Upper lobe of right lung (tissue), 1 donor: ENCODE measurements at regions not wholly inside any gene's neighbourhood (a gene's known extent, or its start where the extent isn't known, plus 50 kb on each side); places are given as distances from the start of the nearest gene placed in this dataset.
A peak's percentile ranks its signal among the peaks of the same experiment; 100 is the strongest.

ENCODE experiments used
- ATAC-seq: fragments of 200-7000 bp; cut with Tn5 transposase; one replicate; pipeline ENCODE4 v1.9.1; 2020; ENCODE audit warnings: mild to moderate bottlenecking, moderate library complexity
- DNase-seq: peaks from one replicate; pipeline ENCODE4 v3.0.0-alpha.2; 2020
- H3K27ac ChIP-seq: fragments of 200-600 bp; one replicate; pipeline ENCODE4 v1.8.0; 2022
- H3K27me3 ChIP-seq: fragments of 200-600 bp; one replicate; pipeline ENCODE4 v1.8.0; 2022; ENCODE audit warnings: mild to moderate bottlenecking
- H3K36me3 ChIP-seq: fragments of 200-600 bp; one replicate; pipeline ENCODE4 v1.8.0; 2022
- H3K4me1 ChIP-seq: fragments of 200-600 bp; one replicate; pipeline ENCODE4 v1.8.0; 2022
- H3K4me3 ChIP-seq: fragments of 200-600 bp; one replicate; pipeline ENCODE4 v1.8.0; 2022; ENCODE audit warnings: mild to moderate bottlenecking
- H3K9me3 ChIP-seq: fragments of 200-600 bp; one replicate; pipeline ENCODE4 v1.8.0; 2022
- CTCF ChIP-seq: fragments of 200-600 bp; IDR thresholded peaks from one replicate; pipeline ENCODE4 v1.8.0; 2022; ENCODE audit warnings: antibody characterized with exemption
- intact Hi-C: fragments of 100-400 bp; cut with DNase I; formaldehyde crosslinking; loops from one replicate; pipeline ENCODE4 v1.11.0; 2022
- donor health status: DM: no; HTN: yes; CAD: no; lungs with severe emphysema.

DNA sequence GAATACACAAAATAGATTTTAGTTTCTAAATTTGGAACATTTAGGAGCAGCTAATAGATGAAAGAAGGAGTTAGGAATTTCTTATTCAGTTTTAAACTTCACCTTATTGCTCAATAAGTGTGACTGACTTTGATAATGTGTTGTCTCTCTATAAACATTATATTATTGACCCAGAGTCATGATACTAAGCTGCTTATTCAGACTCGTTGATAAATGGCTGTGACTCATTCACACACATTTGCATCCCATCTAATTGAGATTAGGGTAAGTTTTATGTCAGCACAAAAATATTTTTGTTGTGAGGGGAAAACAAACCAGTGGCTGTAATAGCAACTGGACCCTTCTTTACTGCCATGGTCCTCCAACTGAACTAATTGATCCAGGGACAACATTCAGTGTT is 137.6 kb downstream of the GOLIM4 start:
- Histone ChIP-seq H3K4me3 (no peak overlapping the region), H3K4me1 (no peaks in the 10 kb centered on the region), H3K36me3 (no peaks in the 10 kb centered on the region), H3K27ac (no peak overlapping the region), H3K27me3 (no peaks in the 10 kb centered on the region), H3K9me3 (no peaks in the 10 kb centered on the region)
- ATAC-seq (no peak), DNase-seq (no peak)
- intact Hi-C loops = no loop called here
- no peak for TF ChIP-seq CTCF

GRCh38 chr3:167952969-167953368 is 142.8 kb downstream of the GOLIM4 start:
- no peak overlapping the region for H3K27ac ChIP-seq
- H3K4me1 ChIP-seq = no peaks in the 10 kb centered on the region
- no peaks in the 10 kb centered on the region for H3K9me3 ChIP-seq
- DNase-seq = no peak
- intact Hi-C loops = no loop called here
- ATAC-seq = no peak
- H3K4me3 ChIP-seq = no peak overlapping the region
- no peaks in the 10 kb centered on the region for H3K36me3 ChIP-seq
- H3K27me3 ChIP-seq = no peaks in the 10 kb centered on the region
- TF ChIP-seq CTCF = no peak

DNA sequence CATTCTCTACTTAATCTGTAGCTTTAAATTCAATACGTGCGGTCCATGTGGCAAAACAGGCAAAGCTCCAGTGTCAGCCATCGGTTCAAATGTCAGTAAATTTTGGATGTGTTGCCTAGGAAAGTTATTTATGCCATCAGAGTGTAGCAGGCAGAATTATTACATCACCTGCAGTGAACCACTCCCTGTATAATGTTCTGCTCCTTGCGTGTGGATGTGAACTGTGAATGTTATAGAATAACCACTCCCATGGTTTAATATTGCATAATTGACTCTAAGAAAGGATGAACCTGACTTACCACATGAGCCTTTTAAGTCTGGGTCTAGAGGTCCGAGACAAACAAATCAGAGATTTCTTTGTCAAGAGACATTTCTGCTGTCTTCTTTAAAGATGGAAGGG is 145.5 kb downstream of the GOLIM4 start:
- Histone ChIP-seq H3K27me3 (no peaks in the 10 kb centered on the region), H3K36me3 (no peaks in the 10 kb centered on the region), H3K4me3 (no peak overlapping the region), H3K4me1 (no peaks in the 10 kb centered on the region), H3K9me3 (no peaks in the 10 kb centered on the region), H3K27ac (no peak overlapping the region)
- DNase-seq = no peak
- intact Hi-C loops = no loop called here
- TF ChIP-seq CTCF = no peak
- ATAC-seq = no peak

DNA sequence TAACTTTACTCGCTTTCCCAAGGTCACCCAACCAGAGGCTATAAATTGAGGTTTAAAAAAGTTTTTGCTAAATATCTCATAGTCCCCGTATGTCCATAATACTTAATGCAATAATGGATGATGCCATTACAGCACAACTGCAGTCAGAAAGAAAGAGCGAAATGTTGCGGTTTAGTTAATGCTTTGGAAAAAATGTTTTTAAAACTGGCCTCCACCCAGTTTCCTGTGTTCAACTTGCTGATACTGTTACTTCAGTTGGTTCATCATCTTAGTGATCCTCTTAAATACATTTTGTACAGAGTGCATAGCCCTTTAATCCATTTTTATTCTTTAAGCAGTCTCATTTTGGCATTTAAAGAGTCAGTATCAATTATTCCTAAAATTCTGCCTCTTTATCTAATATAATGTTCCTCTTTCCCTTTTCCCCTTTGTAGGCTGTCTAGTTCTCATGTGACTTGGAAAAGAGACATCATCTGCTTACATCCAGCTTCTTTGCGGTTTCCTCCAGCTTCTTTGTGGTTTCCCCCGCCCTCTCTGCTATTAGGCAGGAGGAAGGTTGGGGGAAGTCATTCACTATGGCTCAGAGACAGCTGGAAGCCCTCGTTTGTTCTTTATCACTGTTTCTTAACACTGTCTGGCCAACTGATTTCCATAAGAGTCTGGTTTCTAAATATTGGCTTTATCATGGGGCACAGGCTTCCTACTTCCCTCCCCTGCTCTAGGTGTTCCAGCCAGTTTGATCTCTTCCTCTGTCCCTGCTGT is 154.3 kb downstream of the GOLIM4 start:
- no peak for TF ChIP-seq CTCF
- Histone ChIP-seq H3K27me3 (no peaks in the 10 kb centered on the region), H3K4me1 (no peaks in the 10 kb centered on the region), H3K9me3 (no peaks in the 10 kb centered on the region), H3K4me3 (no peak overlapping the region), H3K36me3 (no peaks in the 10 kb centered on the region), H3K27ac (no peak overlapping the region)
- DNase-seq = no peak
- peak; percentile 96 for ATAC-seq
- intact Hi-C loops = no loop called here

- intact Hi-C loops = no loop called here
- no peak overlapping the region for H3K4me3 ChIP-seq
- no peaks in the 10 kb centered on the region for H3K9me3 ChIP-seq
- no peaks in the 10 kb centered on the region for H3K27me3 ChIP-seq
- ATAC-seq (no peak), DNase-seq (no peak)
- no peaks in the 10 kb centered on the region for H3K36me3 ChIP-seq
- H3K27ac ChIP-seq = no peak overlapping the region
- no peaks in the 10 kb centered on the region for H3K4me1 ChIP-seq
- TF ChIP-seq CTCF = no peak
Observed at GRCh38 chr3:167940241-167940640, 155.5 kb downstream of the GOLIM4 start.

- no peak for TF ChIP-seq CTCF
- H3K27ac ChIP-seq = no peak overlapping the region
- intact Hi-C loops = no loop called here
- no peak overlapping the region for H3K4me3 ChIP-seq
- DNase-seq (no peak), ATAC-seq (no peak)
- H3K9me3 ChIP-seq = no peaks in the 10 kb centered on the region
- no peaks in the 10 kb centered on the region for H3K4me1 ChIP-seq
- no peaks in the 10 kb centered on the region for H3K36me3 ChIP-seq
- H3K27me3 ChIP-seq = no peaks in the 10 kb centered on the region
Observed at GRCh38 chr3:167938516-167938915, 157.2 kb downstream of the GOLIM4 start.
